ENCODE measurements at regions not wholly inside any gene's neighbourhood (a gene's known extent, or its start where the extent isn't known, plus 50 kb on each side); places are given as distances from the start of the nearest gene placed in this dataset.

DNA sequence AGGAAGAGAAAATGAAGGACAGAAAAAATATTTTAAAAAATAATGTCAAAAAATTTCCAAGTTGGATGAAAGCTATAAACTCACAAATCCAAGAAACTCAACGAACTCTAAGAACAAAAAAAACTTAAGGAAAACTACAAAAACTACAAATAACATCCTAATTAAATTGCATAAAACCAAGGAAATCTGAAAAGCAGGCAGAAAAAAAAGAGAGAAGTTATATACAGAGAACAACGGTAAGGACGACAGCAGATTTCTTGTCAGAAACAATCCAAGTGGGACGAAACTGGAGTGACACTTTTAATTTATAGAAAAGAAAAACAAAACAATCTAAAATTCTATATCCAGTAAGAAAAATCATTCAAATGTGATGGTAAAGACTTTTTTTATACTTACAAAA lies 122.2 kb upstream of the LYZL1 start:
- no peaks in the 10 kb centered on the region for H3K79me2 ChIP-seq (replicated peaks; ENCODE audit: insufficient read depth)
- H3K4me2 ChIP-seq, result no peak overlapping the region
- peaks cover 20% of the 10 kb centered on the region for H3K36me3 ChIP-seq (ENCODE audit: insufficient read depth)
- H3K27me3 ChIP-seq (ENCODE audit: insufficient read depth), result no peaks in the 10 kb centered on the region
- Mint-ChIP-seq H3K36me3 (ENCODE audit: low read depth) (peaks cover 67% of the 10 kb centered on the region), H3K4me3 (no peak overlapping the region), H3K9me3 (peaks cover 72% of the 10 kb centered on the region), H3K4me1 (no peaks in the 10 kb centered on the region; the same call in 2 of the 3 replicates), H3K27ac (no peak overlapping the region), H3K27me3 (ENCODE audit: insufficient read depth, low read depth, poor library complexity) (peaks cover 5% of the 10 kb centered on the region)
- no peak overlapping the region for H3K27ac ChIP-seq (ENCODE audit: low read depth)
- no peaks in the 10 kb centered on the region for H4K20me1 ChIP-seq (replicated peaks; ENCODE audit: insufficient read depth)
- no peak overlapping the region for H2AFZ ChIP-seq
- H3K9me2 ChIP-seq (ENCODE audit: insufficient read depth), result peaks cover 24% of the 10 kb centered on the region
- no peaks in the 10 kb centered on the region for H3F3A ChIP-seq (replicated peaks; ENCODE audit: low read depth)
- DNase-seq (ENCODE audit: low spot score) (peak; percentile 28), ATAC-seq (no peak)
- TF ChIP-seq CREB1 (CRISPR knock-in tag; IDR thresholded peaks at IDR 0.05; ENCODE audit: low read depth) (no peak), NANOG (IDR thresholded peaks at IDR 0.05; ENCODE audit: borderline replicate concordance) (no peak), POLR2AphosphoS5 (IDR thresholded peaks at IDR 0.05; ENCODE audit: low read depth) (no peak), JUNB (IDR thresholded peaks at IDR 0.05; ENCODE audit: unreplicated experiment) (no peak), ZNF114 (CRISPR knock-in tag; IDR thresholded peaks at IDR 0.05) (no peak), ZNF331 (CRISPR knock-in tag; IDR thresholded peaks at IDR 0.05; ENCODE audit: low read depth) (no peak), EZH2 (IDR thresholded peaks at IDR 0.05; ENCODE audit: low read depth, unreplicated experiment) (no peak), EZH2phosphoT487 (IDR thresholded peaks at IDR 0.05; ENCODE audit: unreplicated experiment) (no peak), STAT1 (IDR thresholded peaks at IDR 0.05; ENCODE audit: unreplicated experiment) (no peak)
- TF ChIP-seq, protein P1, sequence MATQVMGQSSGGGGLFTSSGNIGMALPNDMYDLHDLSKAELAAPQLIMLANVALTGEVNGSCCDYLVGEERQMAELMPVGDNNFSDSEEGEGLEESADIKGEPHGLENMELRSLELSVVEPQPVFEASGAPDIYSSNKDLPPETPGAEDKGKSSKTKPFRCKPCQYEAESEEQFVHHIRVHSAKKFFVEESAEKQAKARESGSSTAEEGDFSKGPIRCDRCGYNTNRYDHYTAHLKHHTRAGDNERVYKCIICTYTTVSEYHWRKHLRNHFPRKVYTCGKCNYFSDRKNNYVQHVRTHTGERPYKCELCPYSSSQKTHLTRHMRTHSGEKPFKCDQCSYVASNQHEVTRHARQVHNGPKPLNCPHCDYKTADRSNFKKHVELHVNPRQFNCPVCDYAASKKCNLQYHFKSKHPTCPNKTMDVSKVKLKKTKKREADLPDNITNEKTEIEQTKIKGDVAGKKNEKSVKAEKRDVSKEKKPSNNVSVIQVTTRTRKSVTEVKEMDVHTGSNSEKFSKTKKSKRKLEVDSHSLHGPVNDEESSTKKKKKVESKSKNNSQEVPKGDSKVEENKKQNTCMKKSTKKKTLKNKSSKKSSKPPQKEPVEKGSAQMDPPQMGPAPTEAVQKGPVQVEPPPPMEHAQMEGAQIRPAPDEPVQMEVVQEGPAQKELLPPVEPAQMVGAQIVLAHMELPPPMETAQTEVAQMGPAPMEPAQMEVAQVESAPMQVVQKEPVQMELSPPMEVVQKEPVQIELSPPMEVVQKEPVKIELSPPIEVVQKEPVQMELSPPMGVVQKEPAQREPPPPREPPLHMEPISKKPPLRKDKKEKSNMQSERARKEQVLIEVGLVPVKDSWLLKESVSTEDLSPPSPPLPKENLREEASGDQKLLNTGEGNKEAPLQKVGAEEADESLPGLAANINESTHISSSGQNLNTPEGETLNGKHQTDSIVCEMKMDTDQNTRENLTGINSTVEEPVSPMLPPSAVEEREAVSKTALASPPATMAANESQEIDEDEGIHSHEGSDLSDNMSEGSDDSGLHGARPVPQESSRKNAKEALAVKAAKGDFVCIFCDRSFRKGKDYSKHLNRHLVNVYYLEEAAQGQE (IDR thresholded peaks at IDR 0.05; ENCODE audit: unreplicated experiment), result no peak
- TF ChIP-seq, protein P2, sequence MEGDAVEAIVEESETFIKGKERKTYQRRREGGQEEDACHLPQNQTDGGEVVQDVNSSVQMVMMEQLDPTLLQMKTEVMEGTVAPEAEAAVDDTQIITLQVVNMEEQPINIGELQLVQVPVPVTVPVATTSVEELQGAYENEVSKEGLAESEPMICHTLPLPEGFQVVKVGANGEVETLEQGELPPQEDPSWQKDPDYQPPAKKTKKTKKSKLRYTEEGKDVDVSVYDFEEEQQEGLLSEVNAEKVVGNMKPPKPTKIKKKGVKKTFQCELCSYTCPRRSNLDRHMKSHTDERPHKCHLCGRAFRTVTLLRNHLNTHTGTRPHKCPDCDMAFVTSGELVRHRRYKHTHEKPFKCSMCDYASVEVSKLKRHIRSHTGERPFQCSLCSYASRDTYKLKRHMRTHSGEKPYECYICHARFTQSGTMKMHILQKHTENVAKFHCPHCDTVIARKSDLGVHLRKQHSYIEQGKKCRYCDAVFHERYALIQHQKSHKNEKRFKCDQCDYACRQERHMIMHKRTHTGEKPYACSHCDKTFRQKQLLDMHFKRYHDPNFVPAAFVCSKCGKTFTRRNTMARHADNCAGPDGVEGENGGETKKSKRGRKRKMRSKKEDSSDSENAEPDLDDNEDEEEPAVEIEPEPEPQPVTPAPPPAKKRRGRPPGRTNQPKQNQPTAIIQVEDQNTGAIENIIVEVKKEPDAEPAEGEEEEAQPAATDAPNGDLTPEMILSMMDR (conservative IDR thresholded peaks at IDR 0.05; ENCODE audit: low read depth in 2 of 2), result no peak
- TF ChIP-seq, protein P3, sequence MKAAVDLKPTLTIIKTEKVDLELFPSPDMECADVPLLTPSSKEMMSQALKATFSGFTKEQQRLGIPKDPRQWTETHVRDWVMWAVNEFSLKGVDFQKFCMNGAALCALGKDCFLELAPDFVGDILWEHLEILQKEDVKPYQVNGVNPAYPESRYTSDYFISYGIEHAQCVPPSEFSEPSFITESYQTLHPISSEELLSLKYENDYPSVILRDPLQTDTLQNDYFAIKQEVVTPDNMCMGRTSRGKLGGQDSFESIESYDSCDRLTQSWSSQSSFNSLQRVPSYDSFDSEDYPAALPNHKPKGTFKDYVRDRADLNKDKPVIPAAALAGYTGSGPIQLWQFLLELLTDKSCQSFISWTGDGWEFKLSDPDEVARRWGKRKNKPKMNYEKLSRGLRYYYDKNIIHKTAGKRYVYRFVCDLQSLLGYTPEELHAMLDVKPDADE (IDR thresholded peaks at IDR 0.05), result no peak
- TF ChIP-seq, protein P4, sequence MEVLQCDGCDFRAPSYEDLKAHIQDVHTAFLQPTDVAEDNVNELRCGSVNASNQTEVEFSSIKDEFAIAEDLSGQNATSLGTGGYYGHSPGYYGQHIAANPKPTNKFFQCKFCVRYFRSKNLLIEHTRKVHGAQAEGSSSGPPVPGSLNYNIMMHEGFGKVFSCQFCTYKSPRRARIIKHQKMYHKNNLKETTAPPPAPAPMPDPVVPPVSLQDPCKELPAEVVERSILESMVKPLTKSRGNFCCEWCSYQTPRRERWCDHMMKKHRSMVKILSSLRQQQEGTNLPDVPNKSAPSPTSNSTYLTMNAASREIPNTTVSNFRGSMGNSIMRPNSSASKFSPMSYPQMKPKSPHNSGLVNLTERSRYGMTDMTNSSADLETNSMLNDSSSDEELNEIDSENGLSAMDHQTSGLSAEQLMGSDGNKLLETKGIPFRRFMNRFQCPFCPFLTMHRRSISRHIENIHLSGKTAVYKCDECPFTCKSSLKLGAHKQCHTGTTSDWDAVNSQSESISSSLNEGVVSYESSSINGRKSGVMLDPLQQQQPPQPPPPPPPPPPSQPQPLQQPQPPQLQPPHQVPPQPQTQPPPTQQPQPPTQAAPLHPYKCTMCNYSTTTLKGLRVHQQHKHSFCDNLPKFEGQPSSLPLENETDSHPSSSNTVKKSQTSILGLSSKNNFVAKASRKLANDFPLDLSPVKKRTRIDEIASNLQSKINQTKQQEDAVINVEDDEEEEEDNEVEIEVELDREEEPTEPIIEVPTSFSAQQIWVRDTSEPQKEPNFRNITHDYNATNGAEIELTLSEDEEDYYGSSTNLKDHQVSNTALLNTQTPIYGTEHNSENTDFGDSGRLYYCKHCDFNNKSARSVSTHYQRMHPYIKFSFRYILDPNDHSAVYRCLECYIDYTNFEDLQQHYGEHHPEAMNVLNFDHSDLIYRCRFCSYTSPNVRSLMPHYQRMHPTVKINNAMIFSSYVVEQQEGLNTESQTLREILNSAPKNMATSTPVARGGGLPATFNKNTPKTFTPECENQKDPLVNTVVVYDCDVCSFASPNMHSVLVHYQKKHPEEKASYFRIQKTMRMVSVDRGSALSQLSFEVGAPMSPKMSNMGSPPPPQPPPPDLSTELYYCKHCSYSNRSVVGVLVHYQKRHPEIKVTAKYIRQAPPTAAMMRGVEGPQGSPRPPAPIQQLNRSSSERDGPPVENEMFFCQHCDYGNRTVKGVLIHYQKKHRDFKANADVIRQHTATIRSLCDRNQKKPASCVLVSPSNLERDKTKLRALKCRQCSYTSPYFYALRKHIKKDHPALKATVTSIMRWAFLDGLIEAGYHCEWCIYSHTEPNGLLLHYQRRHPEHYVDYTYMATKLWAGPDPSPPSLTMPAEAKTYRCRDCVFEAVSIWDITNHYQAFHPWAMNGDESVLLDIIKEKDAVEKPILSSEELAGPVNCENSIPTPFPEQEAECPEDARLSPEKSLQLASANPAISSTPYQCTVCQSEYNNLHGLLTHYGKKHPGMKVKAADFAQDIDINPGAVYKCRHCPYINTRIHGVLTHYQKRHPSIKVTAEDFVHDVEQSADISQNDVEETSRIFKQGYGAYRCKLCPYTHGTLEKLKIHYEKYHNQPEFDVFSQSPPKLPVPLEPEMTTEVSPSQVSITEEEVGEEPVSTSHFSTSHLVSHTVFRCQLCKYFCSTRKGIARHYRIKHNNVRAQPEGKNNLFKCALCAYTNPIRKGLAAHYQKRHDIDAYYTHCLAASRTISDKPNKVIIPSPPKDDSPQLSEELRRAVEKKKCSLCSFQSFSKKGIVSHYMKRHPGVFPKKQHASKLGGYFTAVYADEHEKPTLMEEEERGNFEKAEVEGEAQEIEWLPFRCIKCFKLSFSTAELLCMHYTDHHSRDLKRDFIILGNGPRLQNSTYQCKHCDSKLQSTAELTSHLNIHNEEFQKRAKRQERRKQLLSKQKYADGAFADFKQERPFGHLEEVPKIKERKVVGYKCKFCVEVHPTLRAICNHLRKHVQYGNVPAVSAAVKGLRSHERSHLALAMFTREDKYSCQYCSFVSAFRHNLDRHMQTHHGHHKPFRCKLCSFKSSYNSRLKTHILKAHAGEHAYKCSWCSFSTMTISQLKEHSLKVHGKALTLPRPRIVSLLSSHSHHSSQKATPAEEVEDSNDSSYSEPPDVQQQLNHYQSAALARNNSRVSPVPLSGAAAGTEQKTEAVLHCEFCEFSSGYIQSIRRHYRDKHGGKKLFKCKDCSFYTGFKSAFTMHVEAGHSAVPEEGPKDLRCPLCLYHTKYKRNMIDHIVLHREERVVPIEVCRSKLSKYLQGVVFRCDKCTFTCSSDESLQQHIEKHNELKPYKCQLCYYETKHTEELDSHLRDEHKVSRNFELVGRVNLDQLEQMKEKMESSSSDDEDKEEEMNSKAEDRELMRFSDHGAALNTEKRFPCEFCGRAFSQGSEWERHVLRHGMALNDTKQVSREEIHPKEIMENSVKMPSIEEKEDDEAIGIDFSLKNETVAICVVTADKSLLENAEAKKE (CRISPR knock-in tag; IDR thresholded peaks at IDR 0.05), result no peak
- no peak overlapping the region for H3K4me3 ChIP-seq
- no peaks in the 10 kb centered on the region for H3K4me1 ChIP-seq (ENCODE audit: insufficient read depth)

All from GM23338 (cell line).